GM13977 (cell line): ENCODE measurements at regions not wholly inside any gene's neighbourhood (a gene's known extent, or its start where the extent isn't known, plus 50 kb on each side); places are given as distances from the start of the nearest gene placed in this dataset.

ENCODE experiments used
- DNase-seq: peaks from one replicate; pipeline ENCODE4 v3.0.0; 2012; ENCODE audit warnings: low spot score
- in situ Hi-C: fragments of 300-500 bp; cut with MboI; formaldehyde crosslinking; loops from one replicate; pipeline ENCODE4 v1.12.0; 2022; ENCODE audit warnings: low sequenced_read_pairs, low pct_unique_long_range_greater_than_20kb, mixed read lengths, inconsistent platforms; ENCODE audit not compliant: unreplicated experiment
- TF ChIP-seq, protein P1 (sequence below): IDR thresholded peaks from 2 replicates; pipeline ENCODE4 v1.5.1; 2012; ENCODE audit warnings: mild to moderate bottlenecking, control low read depth; ENCODE audit not compliant: insufficient read depth; ENCODE audit errors: extremely low read depth, missing control alignments

DNA sequence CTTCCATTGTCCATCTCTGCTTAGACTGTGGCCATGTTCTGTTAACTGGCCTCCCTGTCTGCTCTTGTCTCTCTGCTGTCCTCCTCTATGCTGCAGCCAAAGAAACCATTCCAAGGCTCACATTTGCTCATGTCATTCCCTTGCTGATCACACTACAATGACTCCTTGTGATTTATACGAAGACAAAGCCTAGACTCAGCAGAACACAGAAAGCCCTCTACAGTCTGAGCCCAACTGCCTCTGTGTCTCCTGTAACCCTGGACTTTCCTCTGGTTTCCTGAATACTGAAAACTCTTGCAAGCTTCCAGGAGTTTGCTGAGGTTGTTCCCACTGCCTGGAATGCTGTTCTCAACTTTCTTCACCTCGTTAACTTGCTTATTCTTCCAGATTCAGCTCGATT is 191.8 kb downstream of the TMEM38B start:
- TF ChIP-seq, protein P1, sequence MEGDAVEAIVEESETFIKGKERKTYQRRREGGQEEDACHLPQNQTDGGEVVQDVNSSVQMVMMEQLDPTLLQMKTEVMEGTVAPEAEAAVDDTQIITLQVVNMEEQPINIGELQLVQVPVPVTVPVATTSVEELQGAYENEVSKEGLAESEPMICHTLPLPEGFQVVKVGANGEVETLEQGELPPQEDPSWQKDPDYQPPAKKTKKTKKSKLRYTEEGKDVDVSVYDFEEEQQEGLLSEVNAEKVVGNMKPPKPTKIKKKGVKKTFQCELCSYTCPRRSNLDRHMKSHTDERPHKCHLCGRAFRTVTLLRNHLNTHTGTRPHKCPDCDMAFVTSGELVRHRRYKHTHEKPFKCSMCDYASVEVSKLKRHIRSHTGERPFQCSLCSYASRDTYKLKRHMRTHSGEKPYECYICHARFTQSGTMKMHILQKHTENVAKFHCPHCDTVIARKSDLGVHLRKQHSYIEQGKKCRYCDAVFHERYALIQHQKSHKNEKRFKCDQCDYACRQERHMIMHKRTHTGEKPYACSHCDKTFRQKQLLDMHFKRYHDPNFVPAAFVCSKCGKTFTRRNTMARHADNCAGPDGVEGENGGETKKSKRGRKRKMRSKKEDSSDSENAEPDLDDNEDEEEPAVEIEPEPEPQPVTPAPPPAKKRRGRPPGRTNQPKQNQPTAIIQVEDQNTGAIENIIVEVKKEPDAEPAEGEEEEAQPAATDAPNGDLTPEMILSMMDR = no peak
- in situ Hi-C loops = no loop called here
- DNase-seq = no peak

GRCh38 chr9:105887679-105888078 is 193.3 kb downstream of the TMEM38B start:
- no peak for DNase-seq
- in situ Hi-C loops = no loop called here

DNA sequence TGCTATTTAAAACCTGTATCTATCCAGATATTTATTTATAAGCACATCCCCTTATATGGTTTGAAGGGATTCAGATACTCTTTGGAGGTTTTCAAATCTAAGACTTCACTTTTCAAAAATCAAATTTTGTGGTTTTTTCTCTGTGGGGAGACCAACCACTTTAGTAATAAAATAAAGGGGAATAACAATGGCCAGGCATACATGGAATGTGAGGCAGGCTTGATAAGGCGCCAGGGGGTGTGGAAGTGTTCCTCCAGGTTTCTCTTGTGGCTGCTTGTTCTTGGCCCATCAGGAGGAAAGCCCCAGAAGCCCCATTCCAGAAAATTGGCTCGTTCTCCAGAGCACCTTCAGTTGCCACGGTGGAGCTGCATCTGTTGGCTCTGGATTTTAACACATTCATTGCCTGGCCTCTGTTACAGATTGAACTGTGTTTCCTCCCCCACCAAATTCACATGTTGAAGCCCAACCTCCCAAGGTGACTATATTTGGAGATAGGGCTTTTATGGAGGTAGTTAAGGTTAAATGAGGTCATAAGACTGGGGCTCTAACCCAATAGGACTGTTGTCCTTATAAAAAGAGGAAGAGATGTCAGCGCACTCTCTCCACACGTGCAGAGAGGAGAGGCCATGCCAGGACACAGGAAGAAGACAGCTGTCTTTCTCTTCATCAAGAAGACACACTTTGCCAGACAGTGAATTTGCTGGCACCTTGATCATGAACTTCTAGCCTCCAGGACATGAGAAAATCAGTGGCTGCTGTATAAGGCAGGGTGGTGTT is 195.9 kb downstream of the TMEM38B start:
- DNase-seq = no peak
- in situ Hi-C loops = no loop called here
- TF ChIP-seq, protein P1 = no peak

More at GRCh38 chr9:105887679-105888078, 193.3 kb downstream of the TMEM38B start:
- TF ChIP-seq, protein P1 = no peak

GRCh38 chr9:105900123-105900522 is 205.8 kb downstream of the TMEM38B start:
- no peak for DNase-seq
- in situ Hi-C loops = no loop called here
- TF ChIP-seq, protein P1 = no peak

DNA sequence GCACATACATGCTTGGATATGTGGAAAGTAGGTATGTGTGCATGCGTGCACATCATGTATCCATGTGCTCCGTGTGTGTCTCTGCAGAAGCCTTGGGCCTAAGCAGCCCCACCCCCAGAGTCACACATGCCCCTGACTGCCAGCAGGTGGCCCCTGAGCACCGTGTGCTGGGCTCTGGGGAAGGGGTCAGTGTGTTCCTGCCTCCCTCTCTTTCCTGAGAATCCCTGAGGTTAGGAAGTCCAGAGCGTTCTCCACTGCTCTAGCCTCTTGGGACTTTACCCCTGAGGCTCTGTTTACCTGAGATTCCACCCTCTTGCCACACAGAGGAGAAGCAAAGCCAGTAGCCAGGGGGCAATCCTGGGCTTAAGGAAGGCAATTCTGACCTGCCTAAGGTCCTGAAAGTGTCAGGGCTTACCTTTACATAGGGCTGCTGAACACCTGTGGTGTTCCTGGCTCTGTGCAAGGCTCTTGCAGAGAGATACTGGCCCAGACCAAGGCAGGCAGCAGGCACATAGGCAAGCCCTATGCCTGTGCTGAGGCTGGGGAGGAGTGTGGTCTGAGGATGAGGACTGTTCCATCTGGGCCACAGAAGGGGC is 207.3 kb downstream of the TMEM38B start:
- TF ChIP-seq, protein P1 = peak; percentile 60
- in situ Hi-C loops = no loop called here
- DNase-seq = peak; percentile 38

DNA sequence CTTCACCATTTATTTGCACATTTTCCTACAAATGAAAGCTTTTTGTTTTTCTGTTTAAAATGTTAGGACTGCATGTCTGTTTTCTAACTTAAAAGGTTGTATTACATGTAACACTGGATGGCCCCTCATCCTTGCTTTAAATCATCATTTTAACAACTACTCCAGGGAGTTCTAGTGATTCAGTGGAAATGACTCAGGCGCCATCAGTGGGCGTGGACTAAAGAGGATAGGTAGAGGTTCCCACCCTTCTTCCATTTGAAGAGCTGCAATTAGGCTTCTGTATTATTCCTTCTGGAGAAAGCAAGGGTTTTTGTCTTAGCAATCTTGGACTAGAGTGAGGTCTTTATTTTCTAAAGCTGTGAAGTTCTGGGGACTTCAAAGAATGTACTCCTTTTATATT is 213.7 kb downstream of the TMEM38B start:
- in situ Hi-C loops = no loop called here
- TF ChIP-seq, protein P1 = no peak
- no peak for DNase-seq
